ENCODE measurements at regions not wholly inside any gene's neighbourhood (a gene's known extent, or its start where the extent isn't known, plus 50 kb on each side); places are given as distances from the start of the nearest gene placed in this dataset.
"Not testable (repeated sequence)": the region's sequence is repeated elsewhere in the genome, so short reads cannot be mapped to it uniquely, and the experiment has no call there.

DNA sequence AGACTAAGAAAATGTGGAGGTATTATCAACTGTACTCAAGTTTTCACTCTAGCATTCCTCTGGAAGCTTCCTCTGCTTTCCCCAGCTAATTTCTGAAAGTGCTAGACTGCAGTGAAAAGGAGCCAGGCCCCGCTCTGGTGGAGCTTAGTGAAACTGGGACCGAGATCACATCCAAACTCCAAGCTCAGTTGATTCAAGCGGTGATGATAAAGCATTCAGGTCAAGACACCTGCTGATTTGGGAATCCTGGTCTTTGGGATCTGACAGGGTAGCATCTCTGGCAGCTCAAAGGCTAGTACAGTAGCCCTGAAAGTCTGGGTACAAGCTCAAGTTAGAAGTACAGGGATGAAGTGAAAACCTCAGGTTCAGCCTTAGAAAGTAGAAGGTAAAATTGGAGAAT is 120.2 kb upstream of the CRIM1 start:
- no peak for DNase-seq (ENCODE audit: low spot score)

DNA sequence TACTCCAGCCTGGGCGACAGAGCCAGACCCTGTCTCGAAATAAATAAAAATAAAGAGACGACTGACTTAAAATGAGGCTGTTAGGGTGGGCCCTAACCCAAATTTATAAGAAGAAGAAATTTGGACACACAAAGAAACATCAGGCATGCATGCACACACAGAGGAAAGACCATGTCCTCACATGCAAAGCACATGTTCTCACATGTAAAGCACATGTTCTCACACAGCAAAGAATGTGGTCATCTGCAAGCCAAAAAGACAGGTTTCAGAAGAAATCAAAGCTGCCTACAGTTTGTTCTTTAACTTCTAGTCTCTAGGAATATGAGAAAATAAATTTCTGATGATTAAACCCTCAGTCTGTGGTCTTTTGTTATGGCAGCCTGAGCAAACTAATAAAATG is 132.3 kb upstream of the CRIM1 start:
- DNase-seq (ENCODE audit: low spot score): no peak

DNA sequence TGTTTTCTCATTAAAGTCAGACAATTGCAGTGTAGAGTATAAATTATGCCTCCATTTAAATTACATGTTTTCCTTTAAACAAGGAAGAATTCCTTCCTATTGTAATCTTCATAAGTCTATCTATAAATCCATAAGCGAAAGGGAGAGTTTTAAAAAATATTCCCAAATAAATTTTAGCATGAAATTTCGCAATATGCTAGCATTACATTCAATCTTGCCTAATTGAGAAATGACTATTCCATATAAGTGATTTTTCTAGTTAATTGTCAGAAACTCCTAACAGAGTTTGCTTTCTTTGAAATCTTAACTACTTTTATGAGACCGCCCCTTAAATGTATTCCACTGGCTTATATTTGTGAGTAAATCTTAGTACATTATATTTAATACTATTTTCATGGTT is 133.1 kb upstream of the CRIM1 start:
- DNase-seq (ENCODE audit: low spot score): no peak

- DNase-seq (ENCODE audit: low spot score): no peak
Measured at GRCh38 chr2:36214691-36215090, 140.9 kb upstream of the CRIM1 start.

- DNase-seq (ENCODE audit: low spot score): no peak
Measured at GRCh38 chr2:36203366-36203765, 152.2 kb upstream of the CRIM1 start.

GRCh38 chr2:36197181-36197971 is 158.2 kb upstream of the CRIM1 start:
- DNase-seq (ENCODE audit: low spot score): no peak

GRCh38 chr2:36193680-36194079 is 161.9 kb upstream of the CRIM1 start:
- DNase-seq (ENCODE audit: low spot score): no peak

DNA sequence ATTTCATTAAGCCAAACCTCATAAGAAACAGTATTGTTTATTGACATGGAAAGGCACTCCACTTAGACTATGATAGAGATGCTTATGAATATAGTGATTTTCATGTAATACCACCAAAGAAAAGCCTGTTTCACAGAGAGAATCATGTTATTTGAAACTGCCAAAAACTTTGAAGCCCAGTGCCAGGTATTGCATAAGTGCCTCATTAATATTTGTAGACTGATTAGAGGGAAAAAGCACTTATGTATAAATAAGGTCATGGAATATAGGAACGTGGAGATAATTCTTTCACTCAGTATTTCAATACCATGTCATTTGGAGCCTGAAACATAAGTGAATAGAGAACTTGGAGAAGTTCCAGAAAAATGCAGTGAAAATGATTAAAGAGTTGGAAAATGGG is 162.6 kb upstream of the CRIM1 start:
- DNase-seq (ENCODE audit: low spot score): no peak

DNA sequence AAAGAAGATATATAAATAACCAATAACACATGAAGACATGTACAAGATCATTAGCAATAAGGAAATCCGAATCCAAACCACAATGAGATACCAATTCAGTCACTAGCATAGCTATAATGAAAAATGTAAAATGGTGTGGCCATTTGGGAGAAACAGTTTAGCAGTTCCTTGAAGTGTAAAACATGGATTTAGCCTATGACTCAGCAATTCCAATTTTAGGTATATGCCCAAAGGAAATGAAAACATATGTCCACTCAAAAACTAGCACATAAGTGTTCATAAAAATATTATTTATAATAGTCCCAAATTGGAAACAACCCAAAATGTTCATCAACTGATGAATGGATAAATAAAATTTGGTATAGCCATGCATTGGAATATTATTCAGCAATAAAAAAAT is 165.5 kb upstream of the CRIM1 start:
- no peak for DNase-seq (ENCODE audit: low spot score)

DNA sequence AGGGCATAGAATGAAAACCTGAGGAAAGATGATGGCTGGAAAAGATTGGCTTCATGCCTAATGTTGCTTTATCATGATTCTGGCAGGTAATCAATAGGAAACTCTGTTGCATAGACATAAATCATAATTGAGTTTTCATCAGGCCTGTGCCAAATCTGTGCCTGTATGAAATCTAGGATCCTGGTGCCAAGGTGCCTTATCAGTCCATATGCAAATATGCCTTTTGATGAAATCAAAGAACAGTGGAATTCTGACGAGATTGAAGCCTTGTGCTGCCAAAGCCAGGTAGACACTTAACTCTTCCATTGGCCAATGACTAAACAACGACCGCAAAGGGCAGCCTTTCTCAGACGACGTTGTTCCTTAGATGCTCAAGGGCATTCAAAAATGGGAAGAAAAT is 170.0 kb upstream of the CRIM1 start:
- DNase-seq (ENCODE audit: low spot score): no peak

DNA sequence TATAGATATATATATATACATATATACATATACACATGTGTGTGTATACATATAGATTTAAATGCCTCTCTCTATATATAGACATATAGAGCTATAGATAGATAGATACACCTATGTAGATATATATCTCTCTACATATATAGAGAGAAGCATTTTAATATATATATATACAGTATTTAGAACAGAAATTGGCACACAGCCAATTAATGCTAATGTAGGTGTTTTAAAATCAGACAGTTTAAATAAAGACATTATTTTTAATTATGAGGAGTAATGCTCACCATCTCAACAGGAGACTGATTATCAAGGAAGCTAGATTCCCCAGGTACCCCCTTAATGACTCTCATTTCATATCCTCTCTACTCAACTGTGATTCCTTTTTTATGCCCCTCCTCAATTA is 170.7 kb upstream of the CRIM1 start:
- DNase-seq (ENCODE audit: low spot score): no peak

GRCh38 chr2:36180789-36181482 is 174.6 kb upstream of the CRIM1 start:
- DNase-seq (ENCODE audit: low spot score): not testable (repeated sequence)

- DNase-seq (ENCODE audit: low spot score): not testable (repeated sequence)
Measured at GRCh38 chr2:36180293-36180692, 175.3 kb upstream of the CRIM1 start.

- DNase-seq (ENCODE audit: low spot score): not testable (repeated sequence)
Measured at GRCh38 chr2:36179668-36180269, 175.8 kb upstream of the CRIM1 start.

DNA sequence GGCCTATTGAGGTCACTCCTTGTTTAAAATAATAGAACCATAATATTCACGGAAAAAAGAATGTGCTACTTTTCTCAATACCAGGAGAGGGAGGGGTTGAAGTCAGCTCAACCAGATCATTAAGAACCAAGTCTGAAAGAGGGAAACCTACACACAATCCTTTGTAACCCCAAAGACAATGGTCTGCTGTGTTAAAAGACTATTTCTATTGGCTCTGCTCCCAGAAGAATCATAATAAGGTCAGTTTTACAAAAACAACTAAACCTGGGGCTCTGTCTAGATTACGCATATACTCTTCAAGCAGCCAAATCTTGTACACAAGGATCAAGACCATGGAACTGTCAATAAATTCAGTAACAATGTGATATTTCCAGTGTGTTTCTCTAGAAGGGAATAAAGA is 177.2 kb upstream of the CRIM1 start:
- no peak for DNase-seq (ENCODE audit: low spot score)

- DNase-seq (ENCODE audit: low spot score): no peak
Measured at GRCh38 chr2:36177282-36177681, 178.3 kb upstream of the CRIM1 start.

- no peak for DNase-seq (ENCODE audit: low spot score)
Measured at GRCh38 chr2:36174920-36175319, 180.7 kb upstream of the CRIM1 start.

DNA sequence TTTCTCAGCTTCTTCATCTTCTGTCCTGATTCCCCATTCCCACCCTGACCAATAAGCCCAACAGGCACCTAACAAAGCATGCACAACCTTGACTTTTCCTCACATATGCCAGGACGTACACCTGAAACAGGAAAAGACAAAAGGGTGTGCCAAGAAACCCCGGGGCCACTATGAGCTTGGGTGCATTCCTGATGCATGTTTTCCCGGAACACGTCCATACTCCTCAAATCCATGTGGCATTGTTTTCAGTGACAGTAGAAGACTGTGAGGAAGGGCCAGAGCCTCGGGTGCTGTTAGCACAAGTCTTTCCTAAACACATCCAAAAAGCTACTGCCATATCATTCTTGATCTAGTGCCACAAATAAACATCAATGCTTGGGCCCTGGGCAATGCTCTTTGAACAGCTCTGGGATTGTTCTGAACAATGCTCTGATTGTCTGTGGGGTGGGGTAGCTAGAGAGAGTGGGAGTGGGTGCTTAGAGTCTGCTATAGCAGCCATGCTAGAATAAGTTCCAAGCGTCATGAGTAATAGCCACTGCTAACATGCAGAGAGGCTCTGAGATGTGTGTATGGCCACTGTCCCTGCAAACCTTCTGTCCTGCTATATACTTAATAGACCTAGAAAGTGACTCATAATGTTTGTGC is 181.7 kb upstream of the CRIM1 start:
- DNase-seq (ENCODE audit: low spot score): no peak

GRCh38 chr2:36172824-36173223 is 182.8 kb upstream of the CRIM1 start:
- no peak for DNase-seq (ENCODE audit: low spot score)

DNA sequence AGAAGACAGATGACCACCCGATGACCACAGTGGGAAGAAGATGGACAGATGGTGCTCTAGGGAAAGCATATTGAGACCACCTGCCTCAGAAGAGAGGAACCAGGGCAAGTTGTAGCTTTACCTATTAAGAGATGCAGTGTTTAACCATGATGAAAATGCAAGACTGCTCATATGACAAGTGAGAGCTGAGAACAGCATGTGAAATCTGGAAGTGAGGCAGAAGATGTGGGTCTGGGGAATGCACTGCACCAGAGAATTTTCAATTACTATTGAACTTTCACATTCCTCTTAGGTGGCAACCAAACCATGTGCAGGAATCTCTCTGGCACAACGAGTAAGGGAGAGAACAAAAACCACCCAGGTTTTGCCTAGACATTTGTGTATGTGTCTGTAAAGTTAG is 184.8 kb upstream of the CRIM1 start:
- DNase-seq (ENCODE audit: low spot score): no peak

DNA sequence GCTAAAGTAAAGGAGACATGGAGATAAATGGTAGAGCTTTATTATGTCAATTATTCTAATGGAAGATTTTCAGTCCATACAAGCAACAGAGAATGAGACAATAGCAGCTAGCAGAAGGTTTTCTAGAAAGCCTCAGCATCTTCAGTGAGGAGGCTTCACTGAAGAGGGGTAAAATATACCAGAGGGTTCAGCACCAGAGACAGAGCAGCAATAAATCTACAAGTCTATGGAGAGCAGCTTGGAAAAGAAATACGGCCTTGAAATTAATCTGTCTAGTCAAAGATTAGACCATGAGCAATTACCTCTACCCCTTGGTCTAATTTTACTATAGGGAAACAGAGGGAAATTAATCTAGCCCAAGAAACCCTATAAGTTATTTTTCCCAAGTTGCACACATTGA is 185.7 kb upstream of the CRIM1 start:
- no peak for DNase-seq (ENCODE audit: low spot score)

- DNase-seq (ENCODE audit: low spot score): no peak
Measured at GRCh38 chr2:36168115-36168514, 187.5 kb upstream of the CRIM1 start.

DNA sequence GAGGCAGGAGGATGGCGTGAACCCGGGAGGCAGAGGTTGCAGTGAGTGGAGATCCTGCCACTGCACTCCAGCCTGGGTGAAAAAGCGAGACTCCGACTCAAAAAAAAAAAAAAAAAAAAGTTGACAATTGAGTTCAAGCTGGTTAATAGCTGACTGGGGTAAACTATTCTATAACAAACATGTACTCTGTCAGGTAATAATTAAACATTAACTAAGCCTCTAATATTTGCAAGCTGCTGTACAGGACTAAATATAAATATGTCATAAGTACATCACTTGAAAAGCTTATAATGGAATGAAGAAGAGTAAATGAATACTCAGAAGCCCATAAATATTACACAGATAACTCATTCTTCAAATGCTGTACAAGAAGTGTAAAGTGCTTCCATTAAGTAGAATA is 190.4 kb upstream of the CRIM1 start:
- DNase-seq (ENCODE audit: low spot score): no peak

Data from CD4-positive, alpha-beta T cell treated with Interleukin-15 for 4 hours (primary cell).